K562 (cell line): ENCODE measurements at regions not wholly inside any gene's neighbourhood (a gene's known extent, or its start where the extent isn't known, plus 50 kb on each side); places are given as distances from the start of the nearest gene placed in this dataset.

Source experiments
- ASH1L ChIP-seq: fragments of 450-650 bp; IDR thresholded peaks from 2 replicates; pipeline ENCODE4 v1.6.1; 2018; ENCODE audit warnings: borderline replicate concordance, mild to moderate bottlenecking, low read depth; ENCODE audit not compliant: partially characterized antibody
- ATF3 ChIP-seq, 2 experiments: fragments of 450-650 bp in 1 of 2; sonication (generic) in 1 of 2; formaldehyde crosslinking in 1 of 2; IDR thresholded peaks in 1 of 2; conservative IDR thresholded peaks in 1 of 2; 2 replicates each; pipeline versions ENCODE4 v1.6.1 to v1.8.1; 2016 to 2023; ENCODE audit warnings: mild to moderate bottlenecking in 2 of 2, moderate library complexity in 2 of 2, inconsistent platforms in 1 of 2, missing genetic modification reagents in 1 of 2
- CBFB ChIP-seq: sonication (generic); formaldehyde crosslinking; IDR thresholded peaks from 2 replicates; pipeline ENCODE4 v1.4.0; 2020; ENCODE audit warnings: mild to moderate bottlenecking, missing genetic modification reagents
- CTCF ChIP-seq, 3 experiments: IDR thresholded peaks in 2 of 3; conservative IDR thresholded peaks in 1 of 3; 2 replicates each; pipeline ENCODE4 v1.5.1; 2011 to 2012; ENCODE audit warnings: low read length in 3 of 3, mild to moderate bottlenecking in 3 of 3, control low read depth in 2 of 3, improper control_type of control experiment in 1 of 3, inconsistent platforms in 1 of 3, low read depth in 1 of 3, mixed read lengths in 1 of 3, moderate library complexity in 1 of 3; ENCODE audit not compliant: insufficient read depth in 2 of 3
- FOS ChIP-seq: IDR thresholded peaks from 3 replicates; pipeline ENCODE4 v1.6.1; 2011; ENCODE audit not compliant: insufficient read length; ENCODE audit errors: extremely low read depth
- MTA3 ChIP-seq: fragments of 450-650 bp; formaldehyde crosslinking; IDR thresholded peaks from 2 replicates; pipeline ENCODE4 v1.6.1; 2017; ENCODE audit warnings: mild to moderate bottlenecking, borderline replicate concordance
- REST ChIP-seq, 2 experiments: fragments of 450-650 bp; formaldehyde crosslinking in 1 of 2; IDR thresholded peaks; 2 replicates each; pipeline versions ENCODE4 v1.4.0 to v1.6.1; 2014 to 2020; ENCODE audit warnings: mild to moderate bottlenecking in 2 of 2, borderline replicate concordance in 1 of 2, low read depth in 1 of 2
- TCF7L2 ChIP-seq: fragments of 150-350 bp; IDR thresholded peaks from 2 replicates; pipeline ENCODE4 v1.6.1; 2016; ENCODE audit warnings: low read depth, mild to moderate bottlenecking, low read length, moderate library complexity
- ZNF274 ChIP-seq: IDR thresholded peaks from 2 replicates; pipeline ENCODE4 v1.6.1; 2011; ENCODE audit warnings: low read depth, mild to moderate bottlenecking, low read length, moderate library complexity, borderline replicate concordance
- ZNF277 ChIP-seq: fragments of 250-450 bp; sonication (Bioruptor Pico); IDR thresholded peaks from 2 replicates; pipeline ENCODE4 v1.8.0; 2022; ENCODE audit warnings: inconsistent platforms, mild to moderate bottlenecking, moderate library complexity, borderline replicate concordance

GRCh38 chr2:173651891-173652290, 297.2 kb downstream of the CDCA7 start:
- TF ChIP-seq CTCF (IDR thresholded peaks at IDR 0.05 in 2 of 3, conservative IDR thresholded peaks at IDR 0.05 in 1 of 3; ENCODE audit: insufficient read depth in 2 of 3, low read depth in 1 of 3, low read length in 3 of 3) = no peak
- TF ChIP-seq REST (IDR thresholded peaks at IDR 0.05; ENCODE audit: borderline replicate concordance) = no peak
- TF ChIP-seq REST (CRISPR knock-in tag; IDR thresholded peaks at IDR 0.05; ENCODE audit: low read depth) = no peak
- TF ChIP-seq ZNF277 (CRISPR knock-in tag) = no peak
- TF ChIP-seq TCF7L2 = no peak
- TF ChIP-seq ZNF274 = no peak
- no peak for TF ChIP-seq CBFB
- no peak for TF ChIP-seq MTA3
- no peak for TF ChIP-seq FOS
- TF ChIP-seq ASH1L = no peak
- no peak for TF ChIP-seq ATF3 (IDR thresholded peaks at IDR 0.05)
- no peak for TF ChIP-seq ATF3 (CRISPR knock-in tag; conservative IDR thresholded peaks at IDR 0.05)
